ENCODE measurements at regions not wholly inside any gene's neighbourhood (a gene's known extent, or its start where the extent isn't known, plus 50 kb on each side); places are given as distances from the start of the nearest gene placed in this dataset.

GRCh38 chr1:157203166-157203565 lies 65.0 kb upstream of the ETV3 start:
- TF ChIP-seq RFX5 (IDR thresholded peaks at IDR 0.05; ENCODE audit: low read depth, low read length) (no peak), CHD1 (IDR thresholded peaks at IDR 0.05; ENCODE audit: low read depth, low read length) (no peak), SMC3 (IDR thresholded peaks at IDR 0.05; ENCODE audit: low read depth, low read length) (no peak), CTCF (conservative IDR thresholded peaks at IDR 0.05; ENCODE audit: low read depth, low read length) (no peak), BHLHE40 (IDR thresholded peaks at IDR 0.05; ENCODE audit: low read depth, low read length) (no peak)
- TF ChIP-seq, protein P1, sequence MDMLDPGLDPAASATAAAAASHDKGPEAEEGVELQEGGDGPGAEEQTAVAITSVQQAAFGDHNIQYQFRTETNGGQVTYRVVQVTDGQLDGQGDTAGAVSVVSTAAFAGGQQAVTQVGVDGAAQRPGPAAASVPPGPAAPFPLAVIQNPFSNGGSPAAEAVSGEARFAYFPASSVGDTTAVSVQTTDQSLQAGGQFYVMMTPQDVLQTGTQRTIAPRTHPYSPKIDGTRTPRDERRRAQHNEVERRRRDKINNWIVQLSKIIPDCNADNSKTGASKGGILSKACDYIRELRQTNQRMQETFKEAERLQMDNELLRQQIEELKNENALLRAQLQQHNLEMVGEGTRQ (IDR thresholded peaks at IDR 0.05; ENCODE audit: low read depth, low read length), result no peak
- DNase-seq (no peak), ATAC-seq (ENCODE audit: low read depth) (no peak)
- Histone ChIP-seq H2AFZ (replicated peaks; ENCODE audit: low read length, poor library complexity) (no peak overlapping the region), H2BK15ac (ENCODE audit: low read depth, low read length) (no peak overlapping the region), H2AK5ac (ENCODE audit: low read depth, low read length) (no peak overlapping the region), H3K27ac (ENCODE audit: insufficient read depth, low read length) (no peak overlapping the region), H2BK5ac (ENCODE audit: low read depth, low read length, poor library complexity, severe bottlenecking) (no peak overlapping the region), H3K79me1 (ENCODE audit: low read depth in 1 of 2, low read length in 2 of 2) (no peaks in the 10 kb centered on the region), H2BK120ac (ENCODE audit: low read depth, low read length) (no peak overlapping the region), H3K4me1 (ENCODE audit: control insufficient read depth, insufficient read depth, low read length) (no peaks in the 10 kb centered on the region), H3K14ac (replicated peaks; ENCODE audit: low read depth, low read length) (no peak overlapping the region), H4K91ac (ENCODE audit: insufficient read depth, low read depth, low read length) (no peak overlapping the region), H3K36me3 (ENCODE audit: control insufficient read depth, insufficient read depth, low read length) (no peaks in the 10 kb centered on the region), H3K4me2 (ENCODE audit: low read depth, low read length) (no peak overlapping the region), H4K20me1 (ENCODE audit: insufficient read depth, low read length) (no peaks in the 10 kb centered on the region), H3K18ac (ENCODE audit: low read depth, low read length) (no peak overlapping the region), H4K8ac (ENCODE audit: low read depth in 2 of 2, low read length in 2 of 2) (no peak overlapping the region), H4K5ac (ENCODE audit: low read depth, low read length) (no peak overlapping the region), H3K9me1 (ENCODE audit: insufficient read depth, low read length) (no peaks in the 10 kb centered on the region; the same call in 1 of the 2 replicates), H3K27me3 (ENCODE audit: control insufficient read depth, insufficient read depth, low read length) (peaks cover 6% of the 10 kb centered on the region), H3K56ac (ENCODE audit: extremely low read depth, insufficient read depth, low read length) (no peak overlapping the region), H2AK9ac (replicated peaks; ENCODE audit: low read depth, low read length, poor library complexity) (no peak overlapping the region), H3K4ac (ENCODE audit: low read depth, low read length) (no peak overlapping the region), H3K9ac (ENCODE audit: low read depth, low read length) (no peak overlapping the region), H3K4me3 (ENCODE audit: insufficient read depth, low read depth, low read length) (no peak overlapping the region), H2BK20ac (ENCODE audit: low read depth, low read length) (no peak overlapping the region), H3K9me3 (ENCODE audit: control insufficient read depth, insufficient read depth, low read length) (no peaks in the 10 kb centered on the region), H3K23ac (ENCODE audit: low read depth, low read length) (no peak overlapping the region)
- BruUV-seq (replicated peaks), result no TSS peak
- WGBS, 2 experiments (ENCODE audit: extremely low coverage in 2 of 2, insufficient read length in 1 of 2), result no CpG with 5 or more reads among the region's 5 CpGs
- ChIA-PET POLR2A (ENCODE audit: unreplicated experiment) (no interaction called here), CTCF (no interaction called here)
- in situ Hi-C loops (cut with MboI; ENCODE audit: low sequenced_read_pairs) (no loop called here), dilution Hi-C loops (cut with HindIII; ENCODE audit: low sequenced_read_pairs, unreplicated experiment) (no loop called here), intact Hi-C loops (cut with micrococcal nuclease) (no loop called here)
